Kidney epithelial cell (primary cell): ENCODE measurements at regions not wholly inside any gene's neighbourhood (a gene's known extent, or its start where the extent isn't known, plus 50 kb on each side); places are given as distances from the start of the nearest gene placed in this dataset.

ENCODE experiments used
- DNase-seq: peaks from one replicate; pipeline ENCODE4 v3.0.0-alpha.2; 2010; ENCODE audit warnings: low read depth
- H3K27me3 ChIP-seq: 2 replicates; pipeline ENCODE4 v1.6.0; 2011; ENCODE audit warnings: low read length; ENCODE audit not compliant: control insufficient read depth, insufficient read depth
- H3K36me3 ChIP-seq: 2 replicates; pipeline ENCODE4 v1.5.1; 2011; ENCODE audit warnings: low read length; ENCODE audit not compliant: control insufficient read depth, insufficient read depth
- H3K4me3 ChIP-seq: 2 replicates; pipeline ENCODE4 v1.5.1; 2011; ENCODE audit warnings: low read depth, mild to moderate bottlenecking, control low read depth, low read length
- TF ChIP-seq, protein P1 (sequence below): IDR thresholded peaks from 2 replicates; pipeline ENCODE4 v1.5.1; 2011; ENCODE audit warnings: mild to moderate bottlenecking, moderate library complexity, low read length, control low read depth, inconsistent platforms; ENCODE audit not compliant: insufficient read depth, poor library complexity, severe bottlenecking

DNA sequence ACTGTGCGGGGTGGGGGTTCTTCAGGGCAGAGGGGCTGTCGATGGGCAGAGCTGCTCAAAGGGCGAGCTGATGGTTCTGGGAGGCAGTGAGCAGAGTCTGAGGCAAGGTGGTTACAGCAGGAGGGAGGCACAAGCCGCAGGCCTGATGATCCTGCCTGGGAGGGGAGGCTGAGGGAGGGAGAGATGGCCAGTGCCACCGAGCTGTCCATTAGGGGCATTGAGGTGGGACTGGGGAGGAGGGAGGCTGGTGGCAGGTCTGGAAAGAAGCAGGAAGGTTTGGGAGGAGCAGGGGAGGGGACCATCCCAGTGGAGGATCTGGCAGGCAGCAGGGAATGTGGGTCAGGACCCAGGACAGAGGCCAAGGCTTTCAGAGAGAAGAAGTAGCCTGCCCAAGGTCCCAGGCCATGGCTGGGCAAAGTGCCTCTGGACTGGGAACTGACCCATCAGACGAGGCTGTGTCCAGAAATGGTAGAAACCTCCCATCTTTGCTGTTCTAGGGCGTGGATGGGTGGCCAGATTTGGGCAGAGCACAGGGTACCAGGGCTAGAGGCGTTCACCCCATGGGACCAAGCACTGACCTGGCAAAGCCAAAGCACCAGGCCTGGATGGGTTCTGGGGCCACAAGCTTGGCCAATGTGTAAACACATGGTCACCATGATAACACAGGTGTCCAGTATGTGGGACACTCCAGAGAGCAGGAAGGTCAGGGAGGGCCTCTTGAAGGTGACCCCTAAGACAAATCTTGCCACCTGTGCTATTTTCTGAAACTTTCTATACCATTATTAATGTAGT is 55.5 kb downstream of the INHBB start:
- Histone ChIP-seq H3K4me3 (no peak overlapping the region), H3K27me3 (no peaks in the 10 kb centered on the region), H3K36me3 (no peaks in the 10 kb centered on the region)
- TF ChIP-seq, protein P1, sequence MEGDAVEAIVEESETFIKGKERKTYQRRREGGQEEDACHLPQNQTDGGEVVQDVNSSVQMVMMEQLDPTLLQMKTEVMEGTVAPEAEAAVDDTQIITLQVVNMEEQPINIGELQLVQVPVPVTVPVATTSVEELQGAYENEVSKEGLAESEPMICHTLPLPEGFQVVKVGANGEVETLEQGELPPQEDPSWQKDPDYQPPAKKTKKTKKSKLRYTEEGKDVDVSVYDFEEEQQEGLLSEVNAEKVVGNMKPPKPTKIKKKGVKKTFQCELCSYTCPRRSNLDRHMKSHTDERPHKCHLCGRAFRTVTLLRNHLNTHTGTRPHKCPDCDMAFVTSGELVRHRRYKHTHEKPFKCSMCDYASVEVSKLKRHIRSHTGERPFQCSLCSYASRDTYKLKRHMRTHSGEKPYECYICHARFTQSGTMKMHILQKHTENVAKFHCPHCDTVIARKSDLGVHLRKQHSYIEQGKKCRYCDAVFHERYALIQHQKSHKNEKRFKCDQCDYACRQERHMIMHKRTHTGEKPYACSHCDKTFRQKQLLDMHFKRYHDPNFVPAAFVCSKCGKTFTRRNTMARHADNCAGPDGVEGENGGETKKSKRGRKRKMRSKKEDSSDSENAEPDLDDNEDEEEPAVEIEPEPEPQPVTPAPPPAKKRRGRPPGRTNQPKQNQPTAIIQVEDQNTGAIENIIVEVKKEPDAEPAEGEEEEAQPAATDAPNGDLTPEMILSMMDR = no peak
- DNase-seq = no peak

DNA sequence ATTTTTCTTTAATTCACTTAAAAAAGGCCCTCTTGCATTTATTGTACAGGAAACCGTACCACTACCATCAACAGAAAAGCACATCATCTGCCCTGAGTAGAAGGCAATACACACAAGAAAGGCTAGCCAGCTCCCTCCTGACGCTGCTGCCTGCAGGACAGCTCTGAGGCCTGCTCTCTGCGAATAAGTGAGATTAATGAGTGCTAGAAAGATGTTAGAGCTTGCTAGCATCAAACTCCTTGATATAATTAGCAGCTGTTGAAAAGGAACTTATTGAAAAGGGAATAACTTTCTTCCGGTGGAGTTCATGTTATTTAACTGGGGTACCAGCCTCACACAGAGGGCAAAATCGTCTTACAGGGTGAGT is 56.1 kb downstream of the INHBB start:
- Histone ChIP-seq H3K4me3 (no peak overlapping the region), H3K36me3 (no peaks in the 10 kb centered on the region), H3K27me3 (no peaks in the 10 kb centered on the region)
- DNase-seq = no peak
- TF ChIP-seq, protein P1 = no peak

DNA sequence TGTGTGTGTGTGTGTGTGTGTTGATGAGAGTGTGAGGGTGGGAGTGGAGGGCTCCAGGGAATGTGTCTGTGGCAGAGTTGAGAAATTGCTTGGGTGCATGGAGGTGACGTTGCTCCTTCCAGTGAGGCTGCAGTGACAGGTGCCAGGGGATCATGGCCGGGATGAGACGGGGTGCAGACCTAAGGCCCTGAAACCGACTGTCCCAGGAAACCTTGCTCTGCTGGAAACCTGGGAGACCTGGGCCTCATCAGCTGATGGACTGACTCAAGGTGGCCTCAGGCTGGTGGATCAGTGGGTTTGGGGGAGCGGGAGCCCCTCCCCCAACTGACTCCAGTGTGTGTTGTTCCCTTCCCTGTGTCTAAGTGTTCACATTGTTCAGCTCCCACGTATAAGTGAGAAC is 56.6 kb downstream of the INHBB start:
- TF ChIP-seq, protein P1 = no peak
- Histone ChIP-seq H3K36me3 (no peaks in the 10 kb centered on the region), H3K4me3 (no peak overlapping the region), H3K27me3 (no peaks in the 10 kb centered on the region)
- no peak for DNase-seq

DNA sequence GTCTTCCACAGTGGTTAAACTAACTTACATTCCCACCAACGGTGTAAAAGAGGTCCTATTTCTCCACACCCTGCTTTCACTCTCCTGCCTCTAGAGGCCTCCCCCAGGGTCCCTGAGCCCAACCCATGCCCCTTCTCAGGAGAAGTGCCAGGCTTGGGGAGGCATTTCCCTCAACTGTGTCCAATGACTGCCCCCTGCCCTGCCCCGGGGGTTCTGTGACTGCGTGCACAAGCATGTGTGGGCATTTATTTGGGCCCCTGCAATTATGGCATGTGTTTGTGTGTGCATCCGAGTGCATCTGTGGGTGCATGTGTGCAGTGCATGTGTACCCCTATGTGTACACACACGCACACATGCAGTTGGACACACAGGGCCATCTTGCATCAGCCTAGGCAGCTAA is 57.3 kb downstream of the INHBB start:
- Histone ChIP-seq H3K27me3 (no peaks in the 10 kb centered on the region), H3K36me3 (no peaks in the 10 kb centered on the region), H3K4me3 (no peak overlapping the region)
- TF ChIP-seq, protein P1 = no peak
- DNase-seq = no peak

DNA sequence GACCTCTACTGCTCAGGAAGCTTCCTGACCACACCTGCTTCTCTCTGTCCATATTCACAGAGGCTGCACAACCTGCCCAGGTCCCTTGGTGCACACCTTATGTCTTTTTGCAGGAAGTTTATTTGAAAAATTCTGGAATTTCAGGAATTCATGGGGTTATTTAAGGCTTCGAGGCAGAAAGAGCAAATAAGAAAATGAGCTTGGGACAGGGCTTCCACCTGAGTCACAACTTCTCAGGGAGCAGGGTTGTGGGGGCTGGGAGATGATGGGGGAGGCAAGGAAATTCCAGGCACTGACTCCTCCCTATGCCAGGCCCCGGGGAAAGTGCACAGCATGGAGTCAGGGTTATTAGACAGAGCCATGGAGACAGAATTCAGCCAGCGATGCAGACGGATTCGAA is 57.7 kb downstream of the INHBB start:
- H3K4me3 ChIP-seq = no peak overlapping the region

More for the DNA sequence above, 57.7 kb downstream of the INHBB start:
- DNase-seq = peak; percentile 47
- Histone ChIP-seq H3K36me3 (no peaks in the 10 kb centered on the region), H3K27me3 (no peaks in the 10 kb centered on the region)
- TF ChIP-seq, protein P1 = no peak
